Sciatic nerve (tissue), 2 donors: ENCODE measurements at regions not wholly inside any gene's neighbourhood (a gene's known extent, or its start where the extent isn't known, plus 50 kb on each side); places are given as distances from the start of the nearest gene placed in this dataset.

Source experiments
- ATAC-seq: fragments of 200-7000 bp; cut with Tn5 transposase; one replicate; pipeline ENCODE4 v1.9.1; 2020; ENCODE audit warnings: mild to moderate bottlenecking, moderate library complexity
- DNase-seq: peaks from one replicate; pipeline ENCODE4 v3.0.0-alpha.2; 2020; ENCODE audit warnings: low spot score
- intact Hi-C: fragments of 100-400 bp; cut with DNase I; formaldehyde crosslinking; loops from one replicate; pipeline ENCODE4 v1.14.2; 2022
- donor health status: DM: no; HTN: no; CAD: no.
- donor health status: DM: no; HTN: no; CAD: no.

DNA sequence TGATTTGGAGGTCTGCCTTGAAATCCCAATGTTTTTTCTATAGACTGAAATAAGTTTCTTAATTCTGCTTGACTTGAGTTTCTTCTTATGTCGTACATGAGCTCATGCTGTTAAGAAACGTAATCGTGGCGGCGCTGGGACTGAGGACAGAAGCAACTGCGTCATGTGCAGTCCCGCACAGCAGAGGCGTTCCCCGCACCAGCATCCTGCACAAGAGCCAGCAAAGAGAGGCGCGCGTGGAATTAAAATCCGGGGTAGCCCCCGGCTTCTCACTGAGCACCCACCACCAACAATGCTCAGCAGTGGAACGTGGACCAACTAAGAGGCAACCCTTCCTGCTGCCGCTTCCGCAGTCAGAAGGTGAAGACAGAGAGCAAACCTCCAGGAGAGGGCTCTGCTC, 496.2 kb upstream of the ADAMTS16 start:
- ATAC-seq (no peak), DNase-seq (no peak)
- intact Hi-C loops = no loop called here

DNA sequence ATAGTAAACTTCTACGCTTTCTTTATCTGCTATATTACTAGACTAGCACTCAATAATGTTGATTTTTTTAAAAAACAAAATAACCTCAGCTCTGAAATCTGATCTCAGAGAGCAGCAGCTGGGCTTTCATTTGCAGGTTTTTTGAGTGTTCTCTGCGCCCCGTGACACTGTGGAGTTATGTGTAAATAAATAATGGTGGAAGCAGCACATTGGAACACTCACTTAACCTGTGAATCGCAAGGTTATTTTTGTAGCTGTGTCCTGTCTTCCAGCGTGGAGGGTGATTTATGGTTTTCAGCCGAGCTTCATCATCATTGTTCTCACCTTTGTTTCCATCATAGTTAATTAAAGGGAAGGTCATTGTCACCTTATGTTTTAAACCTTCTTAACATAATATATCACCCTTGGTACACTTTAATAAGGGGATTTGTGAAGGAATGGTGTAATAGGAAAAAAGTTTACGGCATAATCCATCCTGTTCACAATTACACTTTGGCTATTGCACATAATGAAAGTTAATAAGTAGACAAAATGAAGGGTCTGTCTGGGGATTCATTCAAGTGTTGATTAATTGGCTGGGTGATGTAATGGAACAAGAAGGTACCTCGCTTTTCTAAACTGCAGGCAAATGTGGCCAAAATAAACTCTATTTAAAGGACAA, 493.3 kb upstream of the ADAMTS16 start:
- intact Hi-C loops = no loop called here
- ATAC-seq (no peak), DNase-seq (no peak)

DNA sequence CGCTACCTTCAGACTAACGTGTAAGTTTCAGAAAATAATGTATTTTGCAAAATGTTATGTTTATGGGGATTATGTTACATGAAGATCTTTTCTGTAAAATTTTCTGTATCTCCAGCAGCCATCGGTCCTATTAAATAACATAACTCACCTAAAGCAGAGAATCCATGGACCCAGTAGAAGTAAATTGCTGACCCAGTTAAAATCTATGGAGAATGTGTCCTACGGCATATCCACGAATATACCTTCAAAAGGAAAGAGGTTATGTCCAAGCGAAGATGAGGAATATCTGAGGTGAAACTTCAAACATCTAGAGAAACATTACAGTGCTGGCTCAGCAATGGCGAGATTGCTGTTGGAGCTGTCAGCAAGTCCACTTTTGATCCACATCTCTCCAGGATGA, 492.2 kb upstream of the ADAMTS16 start:
- ATAC-seq (no peak), DNase-seq (no peak)
- intact Hi-C loops = no loop called here

DNA sequence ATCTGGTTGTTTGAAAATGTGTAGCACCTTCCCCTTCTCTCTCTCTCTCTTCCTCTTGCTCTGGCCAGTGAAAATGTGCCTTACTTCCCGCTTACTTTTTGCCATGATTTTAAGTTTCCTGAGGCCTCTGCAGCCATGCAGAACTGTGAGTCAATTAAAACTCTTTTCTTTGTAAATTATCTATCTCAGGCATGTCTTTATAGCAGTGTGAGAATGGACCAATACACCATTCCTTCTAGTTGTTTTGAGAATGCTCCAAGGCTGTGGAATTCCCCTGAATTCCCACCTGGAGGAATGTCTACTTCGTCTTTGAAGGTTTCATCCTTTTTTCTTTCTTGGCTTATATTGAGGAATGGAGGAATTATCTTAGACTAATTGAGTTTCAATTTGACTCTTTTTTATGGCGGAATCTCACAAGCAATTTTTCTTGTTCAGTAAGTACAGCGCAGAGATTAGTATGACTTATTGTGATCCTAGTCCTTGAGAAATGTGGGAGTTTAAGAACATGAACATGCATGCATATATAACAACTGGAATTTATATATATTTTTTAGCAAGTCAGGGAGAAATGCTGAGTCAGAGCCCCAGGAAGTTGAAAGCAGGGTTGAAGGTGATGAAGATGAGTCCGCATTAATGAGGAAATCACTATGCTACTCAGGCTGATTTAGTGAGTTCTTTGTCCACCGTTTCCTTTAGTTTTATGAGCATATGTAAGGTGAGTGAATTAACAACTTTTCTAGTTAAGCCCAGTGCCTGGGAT, 488.1 kb upstream of the ADAMTS16 start:
- DNase-seq (no peak), ATAC-seq (no peak)
- intact Hi-C loops = no loop called here

DNA sequence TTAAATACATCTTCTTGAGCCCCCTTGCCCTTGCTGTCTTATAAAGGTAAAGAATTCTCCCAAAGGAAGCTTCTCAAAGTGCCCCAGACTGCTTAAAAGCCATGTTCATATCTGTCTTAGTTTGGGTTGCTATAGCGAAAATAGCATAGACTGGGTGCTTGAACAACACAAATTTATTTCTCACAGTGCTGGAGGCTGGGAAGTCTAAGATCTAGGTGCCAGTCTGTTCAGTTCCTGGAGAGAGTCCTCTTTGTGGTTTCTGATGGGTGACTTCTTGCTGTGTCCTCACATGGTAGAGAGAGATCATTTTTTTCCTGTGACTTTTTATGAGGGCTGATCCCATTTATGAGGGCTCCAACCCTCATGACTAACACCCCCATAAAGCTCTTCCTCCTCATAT, 486.7 kb upstream of the ADAMTS16 start:
- intact Hi-C loops = no loop called here
- ATAC-seq (no peak), DNase-seq (no peak)

DNA sequence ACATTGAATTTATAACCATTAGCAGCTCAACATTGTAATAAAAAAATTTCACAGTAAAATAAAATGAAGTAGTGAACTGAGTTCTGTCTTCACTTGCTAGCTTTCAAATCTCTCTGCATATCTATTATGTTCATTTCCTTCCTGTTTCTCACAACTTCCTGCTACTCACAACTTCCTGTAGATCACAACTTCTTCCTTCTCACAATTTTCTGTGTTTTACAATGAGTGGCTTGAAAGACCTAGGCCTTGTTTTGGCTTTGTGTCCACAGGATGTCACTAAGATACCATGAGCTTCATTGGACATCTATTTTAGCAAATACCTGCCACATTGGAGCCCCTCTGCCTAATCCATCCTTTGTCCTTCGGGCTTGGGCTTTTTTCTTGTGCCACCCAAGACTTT, 480.3 kb upstream of the ADAMTS16 start:
- intact Hi-C loops = no loop called here
- ATAC-seq = no peak
- no peak for DNase-seq

DNA sequence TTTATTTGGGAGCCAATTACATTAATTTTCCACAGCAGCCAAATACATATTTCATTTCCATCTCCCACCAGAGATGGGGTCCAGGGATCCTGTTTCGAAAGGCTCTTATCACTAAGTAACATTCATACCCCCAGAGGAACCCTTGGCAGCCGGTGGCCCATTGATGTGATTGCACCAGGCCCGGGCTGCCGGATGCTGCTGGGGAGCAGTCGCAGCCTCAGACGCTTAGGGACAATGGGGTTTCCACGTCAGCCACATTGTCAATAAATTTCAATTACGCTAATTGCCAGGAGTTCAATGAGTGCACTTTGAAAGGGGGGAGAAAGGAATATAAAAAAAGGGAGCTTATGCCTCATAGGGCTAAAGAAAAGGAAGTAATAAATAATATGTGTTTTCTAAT, 478.8 kb upstream of the ADAMTS16 start:
- intact Hi-C loops = no loop called here
- ATAC-seq (no peak), DNase-seq (no peak)

DNA sequence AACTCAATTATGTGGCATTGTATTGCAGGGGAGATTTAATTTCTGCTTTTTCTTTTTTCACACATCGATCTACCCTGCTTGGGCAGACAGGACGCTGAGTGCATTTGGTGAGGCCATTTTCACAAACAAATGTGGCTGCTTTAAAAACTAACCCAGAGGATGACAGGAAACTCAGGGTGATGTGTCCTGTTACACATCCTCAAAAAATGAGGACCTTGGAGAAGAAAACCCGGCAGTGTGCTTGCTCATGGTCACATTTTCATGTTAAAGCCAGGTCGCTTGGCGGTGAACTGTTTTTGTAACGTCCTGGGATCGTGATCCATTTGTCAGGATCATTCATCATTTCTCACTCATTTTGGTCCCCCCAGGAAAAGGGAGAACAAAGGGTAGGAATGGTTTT, 478.3 kb upstream of the ADAMTS16 start:
- ATAC-seq (no peak), DNase-seq (no peak)
- intact Hi-C loops = no loop called here

DNA sequence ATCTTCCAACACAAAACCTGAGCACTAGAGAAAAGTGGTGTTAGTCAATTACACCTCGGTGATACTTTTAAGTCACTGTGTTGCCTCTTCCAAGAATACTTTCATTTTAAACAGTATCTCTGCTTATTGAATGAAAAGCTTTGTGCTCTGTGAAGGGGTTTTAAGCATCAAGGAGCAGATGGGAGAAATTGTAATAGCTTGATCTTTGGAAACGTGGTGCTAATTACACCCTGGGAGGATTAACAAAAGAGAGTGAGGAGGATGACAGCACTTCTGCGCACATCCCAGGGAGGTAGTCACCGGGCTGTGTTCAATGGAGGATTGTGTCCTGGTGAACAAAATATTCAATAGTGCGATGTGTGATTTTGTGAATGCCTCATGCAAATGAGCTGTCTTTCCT, 477.4 kb upstream of the ADAMTS16 start:
- ATAC-seq = no peak
- intact Hi-C loops = no loop called here

DNA sequence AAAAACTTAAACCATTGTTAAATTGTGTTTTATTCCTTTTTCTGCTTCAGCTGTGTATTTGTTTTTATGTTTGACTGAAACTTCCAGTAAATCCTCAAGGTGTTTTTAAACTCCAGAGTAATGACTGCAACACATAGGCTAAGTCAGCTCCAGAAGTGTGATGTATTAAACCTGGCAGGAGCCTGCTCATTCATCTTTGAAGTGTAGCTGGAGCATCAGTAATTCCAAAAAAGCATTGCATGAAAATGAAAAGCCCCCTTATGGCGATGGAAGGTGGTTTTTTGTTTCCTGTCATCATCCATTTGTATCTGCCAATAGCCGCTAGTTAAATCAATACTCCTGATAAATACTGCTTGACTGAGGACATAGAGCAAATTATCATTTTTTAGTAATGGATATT, 474.2 kb upstream of the ADAMTS16 start:
- no peak for DNase-seq
- ATAC-seq = no peak
- intact Hi-C loops = no loop called here

More for the DNA sequence above, 477.4 kb upstream of the ADAMTS16 start:
- DNase-seq = no peak

DNA sequence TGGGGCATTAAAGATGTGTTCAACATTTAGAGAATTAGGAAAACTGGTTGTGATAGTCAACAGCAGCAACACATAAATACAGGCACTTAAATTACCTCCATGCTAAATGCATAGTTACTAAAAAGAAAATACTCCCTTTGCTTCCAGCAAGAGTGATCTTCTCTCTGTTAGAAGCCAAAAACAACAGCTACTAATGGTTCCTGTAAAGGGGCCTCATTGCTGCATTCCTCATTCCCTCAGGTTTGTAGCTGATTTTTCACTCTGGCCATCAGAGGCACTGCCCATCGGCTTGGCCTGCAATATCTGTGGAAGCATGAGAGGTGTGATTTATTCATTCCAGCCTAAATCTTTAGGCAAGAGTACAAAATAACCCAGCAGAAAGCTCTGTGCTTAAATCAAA, 466.0 kb upstream of the ADAMTS16 start:
- ATAC-seq (no peak), DNase-seq (no peak)
- intact Hi-C loops = no loop called here

DNA sequence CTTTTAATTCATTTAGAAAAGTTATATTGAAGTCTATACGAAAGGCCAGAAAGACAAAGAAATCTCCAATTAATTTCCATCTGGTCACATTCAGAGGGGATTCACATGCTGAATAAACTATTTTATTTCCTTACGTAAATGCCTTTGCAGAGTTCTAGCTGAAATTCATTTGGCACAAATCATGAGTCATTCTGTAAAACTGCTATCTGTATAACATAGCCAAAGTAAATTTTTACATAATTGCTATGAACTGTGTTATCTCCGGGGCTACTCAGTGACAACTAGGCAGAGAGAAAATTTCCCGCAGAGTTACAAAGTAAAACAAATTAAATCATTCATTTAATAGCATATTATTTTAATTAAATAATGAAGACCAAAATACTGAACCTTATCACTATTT, 463.2 kb upstream of the ADAMTS16 start:
- DNase-seq (no peak), ATAC-seq (no peak)
- intact Hi-C loops = no loop called here

DNA sequence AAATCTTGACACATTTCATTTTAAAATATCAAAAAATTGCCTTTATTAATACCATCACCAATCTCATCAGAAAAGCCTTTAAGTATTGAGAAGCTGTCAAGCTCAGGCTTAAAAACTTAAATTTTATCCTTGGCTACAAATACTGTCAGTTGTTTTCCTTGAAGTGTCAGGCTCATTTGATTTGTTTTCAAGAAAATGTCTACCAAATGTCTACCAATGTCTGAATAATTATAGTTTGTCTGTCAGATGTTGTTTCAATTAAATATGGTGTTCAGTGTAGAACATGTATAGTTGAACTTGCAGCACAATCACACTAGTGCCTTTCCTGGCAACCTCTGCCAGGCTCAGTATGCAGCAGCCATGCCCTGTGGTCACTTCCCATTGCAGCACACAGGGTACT, 455.2 kb upstream of the ADAMTS16 start:
- intact Hi-C loops = no loop called here
- DNase-seq (no peak), ATAC-seq (no peak)

DNA sequence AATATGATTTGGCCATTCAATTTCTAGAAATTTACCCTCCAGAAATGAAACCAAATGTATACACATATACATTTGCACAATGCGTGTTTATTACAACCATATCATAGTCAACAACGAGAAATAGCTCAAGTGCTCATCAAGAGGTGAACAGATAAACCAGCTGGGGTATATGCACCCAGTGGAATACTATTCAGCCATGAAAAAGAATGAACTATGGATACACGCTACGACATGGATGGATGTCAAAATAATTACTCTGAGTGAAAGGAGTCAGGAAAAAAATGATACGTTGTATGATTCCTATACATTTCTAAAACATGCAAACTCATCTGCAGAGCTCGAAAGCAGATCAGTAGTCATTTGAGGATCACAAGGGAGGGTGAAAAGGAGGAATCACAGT, 441.5 kb upstream of the ADAMTS16 start:
- DNase-seq = no peak
- ATAC-seq = no peak

DNA sequence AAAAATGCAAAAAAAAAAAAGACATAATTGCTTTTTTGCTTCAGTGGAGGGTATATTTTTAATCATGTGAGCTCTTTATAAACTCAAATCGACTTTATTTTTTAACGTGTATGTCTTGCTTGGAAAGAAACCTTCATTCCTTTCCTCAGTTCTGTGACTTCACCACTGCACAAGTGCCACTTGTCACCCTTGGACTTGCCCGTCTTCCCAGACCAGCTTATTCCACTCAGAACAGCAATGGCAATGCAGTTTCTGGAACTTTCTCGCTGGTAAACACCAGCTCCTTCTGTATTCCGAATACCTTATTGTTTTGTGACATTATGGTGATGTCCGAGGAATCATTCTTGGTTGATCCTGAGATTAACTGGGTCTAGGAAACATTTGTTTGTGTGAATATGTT, 440.5 kb upstream of the ADAMTS16 start:
- intact Hi-C loops = no loop called here
- ATAC-seq (no peak), DNase-seq (no peak)

More for the DNA sequence above, 441.5 kb upstream of the ADAMTS16 start:
- intact Hi-C loops = no loop called here

DNA sequence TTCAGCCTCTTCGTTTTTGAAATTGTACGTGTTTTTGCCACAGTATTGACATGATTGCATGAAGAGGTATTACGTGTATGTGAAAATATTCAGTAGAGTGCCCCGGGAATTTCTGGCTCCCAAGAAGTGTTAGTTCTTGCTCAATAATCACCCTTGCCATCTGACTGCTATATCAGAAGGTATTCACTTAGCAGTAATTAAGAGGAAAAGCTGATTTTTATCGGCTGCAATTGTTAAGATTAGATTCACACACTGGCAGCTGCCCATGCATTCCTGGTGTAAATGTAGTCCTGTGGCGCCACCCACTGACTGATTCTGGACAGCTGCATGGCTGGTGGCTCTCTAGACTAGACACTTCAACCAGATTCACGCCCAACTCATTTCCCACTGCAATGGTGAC, 440.1 kb upstream of the ADAMTS16 start:
- ATAC-seq (peak; percentile 74), DNase-seq (peak; percentile 79)
- intact Hi-C loops = no loop called here

DNA sequence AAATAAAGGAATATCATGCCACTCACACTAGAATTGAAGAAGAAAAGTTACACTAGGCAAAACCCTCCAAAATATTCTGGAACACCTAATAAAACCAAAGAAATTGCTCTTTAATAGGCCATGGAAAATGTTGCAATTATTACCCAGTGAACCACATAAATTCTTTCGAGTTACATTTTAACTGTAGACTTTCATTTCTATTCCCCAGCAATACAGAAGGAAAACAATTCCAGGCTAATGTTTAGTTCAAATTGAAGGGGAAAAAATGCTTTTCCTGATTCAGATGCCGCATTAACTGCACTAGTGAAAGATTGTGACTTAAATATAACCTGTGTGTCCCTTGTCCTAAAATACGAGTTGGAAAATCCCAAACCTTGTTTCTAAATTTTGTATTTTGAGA, 439.3 kb upstream of the ADAMTS16 start:
- no peak for DNase-seq
- ATAC-seq = no peak
- intact Hi-C loops = no loop called here

DNA sequence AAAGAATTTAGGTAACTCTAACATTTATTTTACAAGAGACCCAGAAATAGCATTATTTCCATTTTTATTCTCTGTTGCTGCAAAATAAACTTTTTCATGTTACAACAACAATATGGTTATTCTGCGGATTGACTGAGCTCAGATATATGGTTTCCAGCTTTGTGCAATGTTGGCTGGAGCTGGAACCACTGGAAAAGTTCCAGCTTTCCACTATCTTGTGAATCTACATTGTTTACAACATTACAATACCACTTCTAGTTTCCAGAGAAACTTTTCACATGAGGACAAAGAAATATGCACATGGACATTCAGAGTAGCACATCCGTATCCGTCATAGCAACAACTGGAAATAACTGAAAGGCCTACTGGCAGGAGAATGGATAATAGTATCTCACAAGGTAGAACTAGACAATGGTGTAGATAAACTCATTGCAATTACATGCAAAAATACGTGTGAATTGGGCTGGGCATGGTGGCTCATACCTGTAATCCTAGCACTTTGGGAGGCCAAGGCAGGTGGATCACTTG, 436.1 kb upstream of the ADAMTS16 start:
- DNase-seq (no peak), ATAC-seq (no peak)
- intact Hi-C loops = no loop called here

DNA sequence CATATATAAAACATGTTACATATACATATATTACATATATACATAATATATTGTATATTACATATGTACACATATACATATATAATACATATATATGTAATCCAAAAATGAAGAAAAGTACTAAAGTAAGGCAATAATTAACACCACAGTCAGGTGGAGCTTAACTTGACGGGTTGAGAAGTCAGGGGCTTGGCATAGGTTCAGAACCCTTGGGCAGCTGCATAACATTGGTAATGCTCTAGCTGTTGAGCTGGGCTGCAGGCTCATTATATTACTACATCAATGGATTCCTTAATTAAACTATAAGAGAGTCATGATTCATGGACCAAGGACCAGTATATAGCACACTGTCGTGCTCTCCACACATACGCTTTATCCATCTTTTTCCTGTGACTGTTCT, 435.2 kb upstream of the ADAMTS16 start:
- DNase-seq (no peak), ATAC-seq (no peak)
- intact Hi-C loops = no loop called here

DNA sequence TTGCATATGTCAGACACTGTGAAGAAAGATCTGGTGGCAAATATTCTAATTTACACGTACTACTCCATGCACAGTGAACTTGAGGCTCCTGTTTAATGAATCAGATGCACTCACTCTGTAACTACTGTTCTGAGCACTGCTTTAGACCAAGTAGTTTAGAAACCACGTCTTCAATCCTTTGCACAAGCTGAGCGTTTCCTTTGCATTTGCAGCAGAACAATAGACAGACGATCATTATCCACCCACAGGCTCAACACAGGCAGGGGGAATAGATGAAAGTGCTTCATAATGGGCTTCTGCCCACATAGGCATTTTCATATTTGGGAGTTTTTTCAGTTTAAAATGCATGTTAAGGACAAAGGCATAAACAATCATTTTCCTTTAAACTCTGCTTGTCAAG, 423.3 kb upstream of the ADAMTS16 start:
- DNase-seq (no peak), ATAC-seq (no peak)
- intact Hi-C loops = no loop called here

DNA sequence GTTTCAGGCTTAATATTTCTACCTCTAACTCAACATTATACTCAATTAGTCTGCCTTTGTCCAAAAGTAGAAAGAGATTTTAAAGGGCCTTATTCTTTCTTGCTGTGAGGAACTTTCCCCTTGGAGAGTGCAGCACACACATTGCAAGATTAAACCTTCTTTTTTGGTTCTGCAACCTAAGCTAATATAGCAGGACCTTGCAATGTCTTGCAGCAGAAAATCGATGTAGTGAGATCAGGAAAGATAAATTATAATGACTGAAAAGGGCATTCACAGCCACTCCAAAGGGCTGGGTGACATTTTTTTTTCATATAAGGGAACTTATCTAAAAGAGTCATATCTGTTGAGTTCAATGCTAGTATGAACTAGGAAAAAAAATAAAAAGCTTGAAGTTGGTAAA, 422.7 kb upstream of the ADAMTS16 start:
- intact Hi-C loops = no loop called here
- ATAC-seq (no peak), DNase-seq (no peak)
